HG02943 (cell line): ENCODE measurements at regions not wholly inside any gene's neighbourhood (a gene's known extent, or its start where the extent isn't known, plus 50 kb on each side); places are given as distances from the start of the nearest gene placed in this dataset.
"Not testable (repeated sequence)": the region's sequence is repeated elsewhere in the genome, so short reads cannot be mapped to it uniquely, and the experiment has no call there.

ENCODE experiments used
- ATAC-seq: cut with Tn5 transposase; IDR thresholded peaks from one replicate; pipeline ENCODE4 v1.9.1; 2021; ENCODE audit warnings: mild to moderate bottlenecking, low read depth, moderate library complexity; ENCODE audit not compliant: unreplicated experiment

GRCh38 chr5:62934319-62934718, 355.7 kb downstream of the LRRC70 start:
- no peak for ATAC-seq

DNA sequence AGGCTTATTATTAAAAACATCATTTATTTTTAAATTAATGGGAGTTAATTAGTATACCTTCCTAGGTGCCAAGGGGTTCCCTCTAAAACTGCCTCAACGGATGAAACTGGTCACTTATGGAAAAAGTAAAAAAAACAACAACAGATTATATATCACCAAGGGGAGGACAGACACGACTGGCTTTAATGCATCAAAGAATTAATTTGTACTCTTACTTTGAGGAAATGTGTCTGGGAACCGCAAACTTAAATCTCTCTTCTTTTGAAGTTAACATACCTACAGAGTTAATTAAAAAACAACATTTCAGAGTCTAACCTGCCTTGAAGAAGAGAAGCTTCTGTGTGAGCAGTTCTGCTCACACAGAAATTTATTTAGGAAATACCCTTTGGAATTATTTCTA, 354.6 kb downstream of the LRRC70 start:
- no peak for ATAC-seq

DNA sequence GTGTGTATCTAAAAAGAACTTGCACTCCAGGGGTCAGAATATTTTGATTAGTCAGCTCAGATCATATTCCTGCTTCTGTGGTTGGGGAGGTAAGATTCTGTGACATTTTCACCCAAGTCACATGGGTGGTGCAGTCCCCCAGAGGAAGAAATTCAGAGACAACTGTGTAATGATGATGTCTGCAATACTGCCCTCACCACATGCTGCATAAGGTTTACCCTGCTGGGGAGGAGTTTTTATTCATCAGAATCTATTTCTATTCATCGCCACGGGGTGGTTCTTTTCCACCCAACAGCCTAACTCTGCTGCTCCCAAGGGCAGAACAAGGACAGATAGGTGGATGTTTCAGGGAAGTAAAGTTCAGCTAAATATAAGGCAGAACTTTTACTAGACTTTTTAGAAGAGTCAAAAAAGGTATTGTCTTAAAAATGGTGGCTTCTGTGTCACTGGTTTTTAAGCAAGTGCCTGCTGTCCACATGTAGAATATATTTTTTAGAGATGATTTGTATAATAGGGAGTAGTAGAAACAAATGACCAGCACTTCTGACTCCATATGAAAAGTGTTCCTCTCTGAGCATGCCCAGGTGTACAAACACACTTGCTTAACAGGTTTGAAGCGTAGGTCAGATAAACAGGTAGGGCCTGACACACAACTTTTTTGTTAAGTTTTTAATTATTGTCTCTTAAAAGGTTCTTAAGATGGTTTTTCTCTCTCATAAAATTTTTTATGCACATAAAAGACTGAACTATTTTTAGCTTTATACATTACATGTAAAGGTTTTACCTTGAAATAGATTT, 352.7 kb downstream of the LRRC70 start:
- ATAC-seq: no peak

DNA sequence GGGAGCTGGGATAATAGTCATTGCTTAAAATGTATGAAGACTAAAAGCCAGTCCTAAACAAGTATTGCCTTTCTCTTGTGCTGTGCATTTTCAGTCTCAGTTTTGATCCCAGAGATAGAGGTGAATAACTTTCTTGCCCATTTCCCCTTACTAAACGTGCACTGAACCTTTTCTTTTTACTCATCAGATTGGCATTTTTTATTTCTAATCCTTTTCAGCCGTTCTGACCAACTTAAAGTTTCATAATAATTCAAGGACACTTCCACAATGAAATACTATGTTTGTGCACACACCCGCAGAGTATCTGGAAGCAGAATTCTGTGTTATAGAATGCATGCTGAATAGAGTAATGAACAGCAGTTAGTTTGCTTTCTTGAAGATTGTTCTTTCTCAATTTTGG, 343.6 kb downstream of the LRRC70 start:
- ATAC-seq: no peak

DNA sequence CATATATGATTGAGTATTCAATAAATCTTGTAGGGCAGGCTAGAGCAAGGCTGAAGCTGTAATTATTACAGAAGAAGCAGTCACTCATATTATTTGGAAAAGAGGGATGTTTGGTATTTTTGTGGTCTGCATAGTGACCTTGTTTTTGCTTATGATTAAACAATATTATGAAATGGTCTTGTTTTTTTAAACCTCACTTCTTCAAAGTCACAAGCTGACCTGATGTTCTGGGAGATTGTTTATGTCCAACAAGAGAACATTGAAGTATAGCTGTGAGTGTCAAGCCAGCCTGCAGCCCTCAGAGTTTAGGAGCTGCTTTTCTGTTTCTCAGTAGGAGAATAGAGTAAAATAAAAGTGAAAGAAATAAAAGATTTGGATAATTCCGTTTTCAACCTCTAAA, 342.2 kb downstream of the LRRC70 start:
- ATAC-seq: no peak

- no peak for ATAC-seq
Measured at GRCh38 chr5:62909326-62909725, 330.7 kb downstream of the LRRC70 start.

DNA sequence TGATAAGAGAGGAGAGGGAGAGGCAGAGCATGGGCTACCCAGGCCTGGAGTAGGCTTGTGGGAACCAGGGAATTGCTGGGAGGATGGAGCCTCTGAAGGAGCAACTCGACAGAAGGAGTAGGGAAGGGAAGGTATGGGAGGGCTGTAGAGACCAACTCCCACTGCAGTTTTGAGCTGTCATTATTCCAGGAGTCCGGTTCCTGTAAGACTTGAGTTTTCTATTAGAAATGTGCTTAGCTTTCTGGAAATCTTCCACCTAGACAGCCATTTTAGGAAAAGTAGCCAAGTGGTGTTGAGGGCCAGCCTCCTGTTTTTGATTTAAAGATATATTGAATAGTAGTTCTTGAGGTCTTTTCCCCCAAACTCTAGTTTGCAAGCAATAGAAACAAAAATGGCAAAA, 323.5 kb downstream of the LRRC70 start:
- no peak for ATAC-seq

- no peak for ATAC-seq
Measured at GRCh38 chr5:62900976-62901375, 322.4 kb downstream of the LRRC70 start.

- no peak for ATAC-seq
Measured at GRCh38 chr5:62896121-62896893, 317.7 kb downstream of the LRRC70 start.

DNA sequence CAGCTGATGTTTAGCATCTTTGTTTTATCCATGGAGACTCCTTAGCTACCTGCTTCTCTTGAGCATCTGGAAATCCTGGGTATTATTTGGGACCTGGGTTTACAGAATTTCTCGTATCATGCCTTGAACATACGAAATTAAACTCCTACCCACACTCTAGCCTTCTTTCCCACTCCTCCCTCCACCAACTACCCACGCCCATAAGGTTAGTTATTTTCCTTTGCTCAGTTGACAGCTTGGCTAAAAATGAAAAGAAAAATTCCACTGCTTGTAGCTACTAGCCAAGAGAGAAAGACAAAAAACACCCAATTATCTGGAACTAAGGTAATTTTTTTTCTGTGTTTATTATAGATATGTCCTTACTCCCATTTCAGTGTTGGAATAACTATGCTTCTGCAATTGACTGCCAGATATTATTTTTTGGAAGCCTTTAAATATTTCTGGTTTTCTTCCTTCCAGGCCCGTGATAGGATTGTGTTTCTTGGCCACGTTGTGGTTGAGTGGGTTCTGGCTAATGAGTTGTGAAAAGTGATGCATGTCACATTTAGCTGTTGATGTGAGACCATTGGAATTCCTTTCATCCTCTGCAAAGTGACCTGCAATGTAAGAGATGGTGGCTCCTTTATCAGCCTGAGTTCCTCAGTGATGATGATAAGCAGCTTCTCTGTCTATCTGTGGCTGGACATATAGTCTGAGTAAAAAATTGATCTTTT, 308.1 kb downstream of the LRRC70 start:
- no peak for ATAC-seq

- not testable (repeated sequence) for ATAC-seq
Measured at GRCh38 chr5:62837330-62837729, 258.7 kb downstream of the LRRC70 start.

GRCh38 chr5:62829604-62829986, 251.0 kb downstream of the LRRC70 start:
- no peak for ATAC-seq

GRCh38 chr5:62828742-62829603, 250.4 kb downstream of the LRRC70 start:
- no peak for ATAC-seq

- no peak for ATAC-seq
Measured at GRCh38 chr5:62825623-62826220, 247.1 kb downstream of the LRRC70 start.

- ATAC-seq: no peak
Measured at GRCh38 chr5:62824936-62825335, 246.3 kb downstream of the LRRC70 start.

GRCh38 chr5:62817043-62817442, 238.4 kb downstream of the LRRC70 start:
- not testable (repeated sequence) for ATAC-seq

GRCh38 chr5:62814991-62815390, 236.4 kb downstream of the LRRC70 start:
- ATAC-seq: no peak

DNA sequence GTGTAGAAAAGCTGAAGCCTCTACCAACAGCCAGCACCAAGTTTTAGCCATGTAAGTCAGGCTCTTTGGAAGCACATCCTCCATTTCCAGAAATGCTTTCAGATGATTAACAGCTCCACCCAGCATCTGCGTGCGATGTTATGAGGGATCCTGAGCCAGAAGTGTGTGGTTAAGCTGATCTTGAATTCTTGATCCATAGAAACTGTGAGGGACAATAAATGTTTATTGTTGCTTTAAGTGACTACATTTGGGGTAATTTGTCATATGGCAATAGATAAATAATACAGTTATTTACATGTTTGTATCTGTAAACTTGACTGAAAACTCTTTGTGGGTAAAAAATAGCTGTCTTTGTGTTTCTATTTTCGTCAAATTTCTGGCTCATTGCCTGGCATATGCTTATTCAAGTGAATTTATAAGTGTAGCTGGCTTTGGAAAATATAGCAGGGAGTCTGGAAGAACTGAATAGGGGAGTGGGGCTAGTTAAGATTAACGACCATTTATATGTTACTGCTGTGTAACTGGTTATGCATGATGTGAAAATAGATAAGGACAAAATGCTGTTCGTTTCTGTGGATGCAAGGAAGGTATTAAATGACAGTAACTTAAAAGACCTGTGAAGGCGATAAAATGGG, 234.1 kb downstream of the LRRC70 start:
- no peak for ATAC-seq

GRCh38 chr5:62804819-62805218, 226.2 kb downstream of the LRRC70 start:
- ATAC-seq: not testable (repeated sequence)
